ENCODE measurements at regions not wholly inside any gene's neighbourhood (a gene's known extent, or its start where the extent isn't known, plus 50 kb on each side); places are given as distances from the start of the nearest gene placed in this dataset.

DNA sequence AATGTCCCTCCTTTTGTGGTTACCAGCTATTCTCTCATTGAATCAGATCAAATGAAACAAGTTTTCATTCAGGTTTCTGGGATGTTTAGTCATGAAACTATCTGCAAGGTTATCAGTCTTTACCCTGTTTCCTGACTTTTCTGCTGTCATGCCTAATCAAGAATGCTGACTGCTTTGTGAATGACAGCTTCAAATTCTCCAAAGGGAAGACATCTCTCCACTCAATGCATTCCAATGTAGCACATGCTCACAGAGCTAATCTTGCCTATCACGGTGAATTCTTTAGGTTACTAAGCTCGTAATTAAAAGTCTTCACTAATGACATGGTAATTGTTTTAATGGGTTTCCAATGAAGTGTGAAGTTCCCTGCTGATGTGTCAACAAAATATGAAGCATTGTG is 1068.5 kb downstream of the PCDH7 start (continued):
- TF ChIP-seq, protein P1, sequence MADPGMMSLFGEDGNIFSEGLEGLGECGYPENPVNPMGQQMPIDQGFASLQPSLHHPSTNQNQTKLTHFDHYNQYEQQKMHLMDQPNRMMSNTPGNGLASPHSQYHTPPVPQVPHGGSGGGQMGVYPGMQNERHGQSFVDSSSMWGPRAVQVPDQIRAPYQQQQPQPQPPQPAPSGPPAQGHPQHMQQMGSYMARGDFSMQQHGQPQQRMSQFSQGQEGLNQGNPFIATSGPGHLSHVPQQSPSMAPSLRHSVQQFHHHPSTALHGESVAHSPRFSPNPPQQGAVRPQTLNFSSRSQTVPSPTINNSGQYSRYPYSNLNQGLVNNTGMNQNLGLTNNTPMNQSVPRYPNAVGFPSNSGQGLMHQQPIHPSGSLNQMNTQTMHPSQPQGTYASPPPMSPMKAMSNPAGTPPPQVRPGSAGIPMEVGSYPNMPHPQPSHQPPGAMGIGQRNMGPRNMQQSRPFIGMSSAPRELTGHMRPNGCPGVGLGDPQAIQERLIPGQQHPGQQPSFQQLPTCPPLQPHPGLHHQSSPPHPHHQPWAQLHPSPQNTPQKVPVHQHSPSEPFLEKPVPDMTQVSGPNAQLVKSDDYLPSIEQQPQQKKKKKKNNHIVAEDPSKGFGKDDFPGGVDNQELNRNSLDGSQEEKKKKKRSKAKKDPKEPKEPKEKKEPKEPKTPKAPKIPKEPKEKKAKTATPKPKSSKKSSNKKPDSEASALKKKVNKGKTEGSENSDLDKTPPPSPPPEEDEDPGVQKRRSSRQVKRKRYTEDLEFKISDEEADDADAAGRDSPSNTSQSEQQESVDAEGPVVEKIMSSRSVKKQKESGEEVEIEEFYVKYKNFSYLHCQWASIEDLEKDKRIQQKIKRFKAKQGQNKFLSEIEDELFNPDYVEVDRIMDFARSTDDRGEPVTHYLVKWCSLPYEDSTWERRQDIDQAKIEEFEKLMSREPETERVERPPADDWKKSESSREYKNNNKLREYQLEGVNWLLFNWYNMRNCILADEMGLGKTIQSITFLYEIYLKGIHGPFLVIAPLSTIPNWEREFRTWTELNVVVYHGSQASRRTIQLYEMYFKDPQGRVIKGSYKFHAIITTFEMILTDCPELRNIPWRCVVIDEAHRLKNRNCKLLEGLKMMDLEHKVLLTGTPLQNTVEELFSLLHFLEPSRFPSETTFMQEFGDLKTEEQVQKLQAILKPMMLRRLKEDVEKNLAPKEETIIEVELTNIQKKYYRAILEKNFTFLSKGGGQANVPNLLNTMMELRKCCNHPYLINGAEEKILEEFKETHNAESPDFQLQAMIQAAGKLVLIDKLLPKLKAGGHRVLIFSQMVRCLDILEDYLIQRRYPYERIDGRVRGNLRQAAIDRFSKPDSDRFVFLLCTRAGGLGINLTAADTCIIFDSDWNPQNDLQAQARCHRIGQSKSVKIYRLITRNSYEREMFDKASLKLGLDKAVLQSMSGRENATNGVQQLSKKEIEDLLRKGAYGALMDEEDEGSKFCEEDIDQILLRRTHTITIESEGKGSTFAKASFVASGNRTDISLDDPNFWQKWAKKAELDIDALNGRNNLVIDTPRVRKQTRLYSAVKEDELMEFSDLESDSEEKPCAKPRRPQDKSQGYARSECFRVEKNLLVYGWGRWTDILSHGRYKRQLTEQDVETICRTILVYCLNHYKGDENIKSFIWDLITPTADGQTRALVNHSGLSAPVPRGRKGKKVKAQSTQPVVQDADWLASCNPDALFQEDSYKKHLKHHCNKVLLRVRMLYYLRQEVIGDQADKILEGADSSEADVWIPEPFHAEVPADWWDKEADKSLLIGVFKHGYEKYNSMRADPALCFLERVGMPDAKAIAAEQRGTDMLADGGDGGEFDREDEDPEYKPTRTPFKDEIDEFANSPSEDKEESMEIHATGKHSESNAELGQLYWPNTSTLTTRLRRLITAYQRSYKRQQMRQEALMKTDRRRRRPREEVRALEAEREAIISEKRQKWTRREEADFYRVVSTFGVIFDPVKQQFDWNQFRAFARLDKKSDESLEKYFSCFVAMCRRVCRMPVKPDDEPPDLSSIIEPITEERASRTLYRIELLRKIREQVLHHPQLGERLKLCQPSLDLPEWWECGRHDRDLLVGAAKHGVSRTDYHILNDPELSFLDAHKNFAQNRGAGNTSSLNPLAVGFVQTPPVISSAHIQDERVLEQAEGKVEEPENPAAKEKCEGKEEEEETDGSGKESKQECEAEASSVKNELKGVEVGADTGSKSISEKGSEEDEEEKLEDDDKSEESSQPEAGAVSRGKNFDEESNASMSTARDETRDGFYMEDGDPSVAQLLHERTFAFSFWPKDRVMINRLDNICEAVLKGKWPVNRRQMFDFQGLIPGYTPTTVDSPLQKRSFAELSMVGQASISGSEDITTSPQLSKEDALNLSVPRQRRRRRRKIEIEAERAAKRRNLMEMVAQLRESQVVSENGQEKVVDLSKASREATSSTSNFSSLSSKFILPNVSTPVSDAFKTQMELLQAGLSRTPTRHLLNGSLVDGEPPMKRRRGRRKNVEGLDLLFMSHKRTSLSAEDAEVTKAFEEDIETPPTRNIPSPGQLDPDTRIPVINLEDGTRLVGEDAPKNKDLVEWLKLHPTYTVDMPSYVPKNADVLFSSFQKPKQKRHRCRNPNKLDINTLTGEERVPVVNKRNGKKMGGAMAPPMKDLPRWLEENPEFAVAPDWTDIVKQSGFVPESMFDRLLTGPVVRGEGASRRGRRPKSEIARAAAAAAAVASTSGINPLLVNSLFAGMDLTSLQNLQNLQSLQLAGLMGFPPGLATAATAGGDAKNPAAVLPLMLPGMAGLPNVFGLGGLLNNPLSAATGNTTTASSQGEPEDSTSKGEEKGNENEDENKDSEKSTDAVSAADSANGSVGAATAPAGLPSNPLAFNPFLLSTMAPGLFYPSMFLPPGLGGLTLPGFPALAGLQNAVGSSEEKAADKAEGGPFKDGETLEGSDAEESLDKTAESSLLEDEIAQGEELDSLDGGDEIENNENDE (IDR thresholded peaks at IDR 0.05; ENCODE audit: insufficient replicate concordance, low read length): no peak
- TF ChIP-seq TBP (IDR thresholded peaks at IDR 0.05; ENCODE audit: low read depth, low read length) (no peak), SIN3A (conservative IDR thresholded peaks at IDR 0.05 in 1 of 2, IDR thresholded peaks at IDR 0.05 in 1 of 2; ENCODE audit: low read depth in 1 of 2, low read length in 2 of 2) (no peak), EZH2 (IDR thresholded peaks at IDR 0.05; ENCODE audit: low read depth, low read length, severe bottlenecking) (no peak), HDAC6 (IDR thresholded peaks at IDR 0.05; ENCODE audit: low read depth, low read length) (no peak)
